GM21360 (cell line): ENCODE measurements at regions not wholly inside any gene's neighbourhood (a gene's known extent, or its start where the extent isn't known, plus 50 kb on each side); places are given as distances from the start of the nearest gene placed in this dataset.
"Not testable (repeated sequence)": the region's sequence is repeated elsewhere in the genome, so short reads cannot be mapped to it uniquely, and the experiment has no call there.

ENCODE experiments used
- ATAC-seq: cut with Tn5 transposase; IDR thresholded peaks from one replicate; pipeline ENCODE4 v1.9.1; 2021; ENCODE audit warnings: mild to moderate bottlenecking, moderate library complexity; ENCODE audit not compliant: unreplicated experiment

DNA sequence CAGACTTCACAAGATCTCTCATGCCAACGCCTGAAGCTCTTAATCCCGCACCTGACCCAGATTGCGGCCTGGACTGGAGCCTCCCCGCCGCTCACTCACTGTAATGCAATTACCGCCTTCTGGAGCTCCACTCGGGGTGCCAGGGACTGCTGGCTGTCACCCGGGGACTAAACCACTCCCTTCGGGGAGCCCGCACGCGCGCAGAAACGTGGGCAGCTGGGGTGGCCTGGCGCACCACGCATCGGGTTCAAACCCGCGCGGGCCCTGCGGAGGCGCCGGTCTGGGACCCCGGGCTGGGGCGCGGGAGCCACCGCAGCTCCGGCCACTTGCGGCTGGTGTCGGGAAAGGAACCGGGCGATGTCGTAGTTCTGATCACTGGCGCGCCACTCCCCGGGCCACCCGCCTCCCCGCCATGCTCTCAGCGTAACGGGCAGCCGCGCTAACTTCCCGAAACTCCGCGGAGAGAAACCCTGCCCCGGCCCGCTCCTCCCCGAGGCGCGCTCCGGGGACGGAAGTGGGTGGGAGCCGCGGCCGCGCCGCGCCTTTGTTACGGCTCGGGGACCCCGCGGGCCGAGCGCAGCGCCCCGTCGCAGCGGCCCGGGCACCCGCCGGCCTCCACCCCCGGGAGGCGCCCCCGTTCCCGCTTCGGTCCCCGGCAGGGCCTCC, 100.3 kb upstream of the SVIL start:
- peak; percentile 9 for ATAC-seq

DNA sequence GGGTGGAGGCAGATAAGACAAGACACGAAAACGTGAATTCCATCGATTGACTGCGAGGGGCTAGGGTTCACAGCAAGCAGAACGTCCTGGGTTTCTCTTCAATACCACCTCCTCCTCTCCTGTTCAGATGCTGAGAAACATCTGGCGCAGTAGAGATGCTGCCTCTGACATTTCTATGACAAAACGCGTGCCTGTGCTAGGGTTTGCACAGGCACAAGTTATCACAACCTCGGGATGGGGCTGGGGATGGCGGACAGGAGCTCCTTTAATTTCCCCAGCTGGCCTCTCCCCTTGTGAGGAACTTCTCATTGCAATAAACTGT, 99.8 kb upstream of the SVIL start:
- no peak for ATAC-seq

- no peak for ATAC-seq
Observed at GRCh38 chr10:29733323-29733722, 98.6 kb upstream of the SVIL start.

DNA sequence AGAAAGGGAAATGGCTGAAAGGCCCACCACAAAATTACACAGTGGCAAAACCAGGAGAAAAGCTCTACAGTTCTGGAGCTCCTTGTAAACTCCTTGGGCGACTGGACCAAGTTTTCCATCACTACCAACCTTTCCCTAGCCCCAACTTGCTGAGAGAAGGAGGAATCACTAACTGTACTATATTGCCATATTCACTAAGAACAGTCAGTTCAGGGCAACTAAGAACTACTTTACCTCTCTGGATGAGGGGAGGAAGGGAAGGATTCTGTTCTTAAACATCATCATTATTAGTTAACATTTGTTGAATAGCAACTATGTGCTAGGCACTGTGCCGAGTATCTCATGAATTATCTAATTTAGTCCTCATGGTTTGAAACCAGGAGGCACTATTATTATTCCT, 98.1 kb upstream of the SVIL start:
- no peak for ATAC-seq

GRCh38 chr10:29731760-29732159, 97.0 kb upstream of the SVIL start:
- no peak for ATAC-seq

DNA sequence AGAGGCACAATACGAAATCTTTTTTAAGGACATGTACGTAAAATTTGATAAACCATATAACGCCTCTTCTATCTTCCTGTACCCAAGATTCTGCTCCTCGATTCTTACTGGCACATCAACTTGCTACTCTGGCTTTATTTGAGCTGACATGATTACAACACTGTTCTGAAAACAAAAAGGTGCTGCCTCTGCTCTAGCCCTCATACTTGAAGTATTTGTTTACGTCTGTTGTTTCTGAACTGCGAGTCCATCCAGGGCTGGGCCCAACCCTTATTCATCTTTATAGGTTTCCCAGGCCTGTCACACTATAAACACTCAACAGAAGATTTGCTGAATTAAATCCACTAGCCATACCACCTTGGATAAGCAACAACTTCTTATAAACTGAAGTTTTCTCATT, 96.2 kb upstream of the SVIL start:
- ATAC-seq: no peak

- no peak for ATAC-seq
Observed at GRCh38 chr10:29730458-29730857, 95.7 kb upstream of the SVIL start.

GRCh38 chr10:29728541-29729049, 93.8 kb upstream of the SVIL start:
- no peak for ATAC-seq

- not testable (repeated sequence) for ATAC-seq
Observed at GRCh38 chr10:29725927-29726326, 91.2 kb upstream of the SVIL start.

DNA sequence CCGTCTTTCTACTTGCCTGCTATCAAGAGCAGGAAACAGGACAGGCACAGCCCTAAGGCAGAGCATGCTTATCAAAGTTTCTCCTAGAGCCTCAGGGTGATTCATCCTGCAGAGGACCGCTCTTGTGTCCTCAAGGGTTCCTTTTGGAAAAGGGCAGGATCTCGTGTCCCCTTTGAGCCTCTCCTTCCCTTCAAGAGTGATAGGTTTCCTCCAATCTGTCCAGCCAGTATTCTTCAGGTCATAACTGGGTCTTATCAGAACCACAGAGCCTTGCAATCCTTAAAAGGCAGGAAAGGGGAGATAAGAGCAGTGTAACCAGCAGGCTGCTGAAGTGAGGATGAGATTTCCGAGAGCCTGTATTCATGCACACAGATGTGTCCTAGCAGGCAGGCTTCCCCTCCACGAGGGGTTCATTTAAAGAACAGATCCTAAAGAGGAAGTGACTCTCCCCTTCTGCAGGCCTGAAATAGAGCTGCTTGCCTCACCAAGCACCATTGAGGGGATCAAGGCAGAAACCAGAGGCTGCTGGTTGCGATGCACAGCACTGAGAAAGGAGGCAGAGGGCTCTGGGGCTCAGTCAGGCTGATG, 90.5 kb upstream of the SVIL start:
- no peak for ATAC-seq

DNA sequence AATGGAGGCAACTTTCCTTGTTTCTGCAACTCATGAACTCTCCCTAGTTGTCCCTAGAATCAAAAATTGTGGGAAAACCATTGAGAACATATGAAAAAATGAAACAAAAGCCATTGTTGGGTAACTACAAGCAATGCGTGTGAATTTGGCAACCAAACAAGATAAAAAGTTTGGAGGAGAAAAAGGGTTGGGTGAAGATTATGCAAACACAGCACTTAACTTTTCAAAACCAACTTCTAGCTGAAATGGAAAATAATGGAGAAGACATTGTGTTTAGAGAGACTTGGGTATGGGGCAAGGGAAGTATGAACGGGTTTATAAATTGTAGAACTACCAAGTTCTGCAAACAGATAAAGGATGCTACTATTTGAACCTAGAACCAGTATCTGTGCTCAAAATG, 89.0 kb upstream of the SVIL start:
- no peak for ATAC-seq

DNA sequence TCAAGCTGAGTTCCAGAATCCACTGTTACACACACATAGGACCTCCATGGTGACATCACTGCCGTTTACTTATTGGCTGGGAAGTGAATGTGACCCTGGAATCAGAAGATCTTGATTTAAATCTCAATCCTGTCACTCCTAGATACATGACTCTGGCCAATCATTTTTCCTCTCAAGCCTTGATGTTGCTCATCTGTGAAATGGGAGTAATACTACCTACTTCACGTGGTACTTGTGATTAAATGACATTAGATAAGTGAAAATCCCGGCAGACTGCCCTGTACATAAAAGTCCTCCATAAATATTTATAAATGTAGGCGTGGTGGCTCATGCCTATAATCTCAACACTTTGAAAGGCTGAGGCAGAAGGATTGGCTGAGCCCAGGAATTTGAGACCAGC, 88.0 kb upstream of the SVIL start:
- no peak for ATAC-seq

- ATAC-seq: no peak
Observed at GRCh38 chr10:29720149-29720548, 85.4 kb upstream of the SVIL start.

DNA sequence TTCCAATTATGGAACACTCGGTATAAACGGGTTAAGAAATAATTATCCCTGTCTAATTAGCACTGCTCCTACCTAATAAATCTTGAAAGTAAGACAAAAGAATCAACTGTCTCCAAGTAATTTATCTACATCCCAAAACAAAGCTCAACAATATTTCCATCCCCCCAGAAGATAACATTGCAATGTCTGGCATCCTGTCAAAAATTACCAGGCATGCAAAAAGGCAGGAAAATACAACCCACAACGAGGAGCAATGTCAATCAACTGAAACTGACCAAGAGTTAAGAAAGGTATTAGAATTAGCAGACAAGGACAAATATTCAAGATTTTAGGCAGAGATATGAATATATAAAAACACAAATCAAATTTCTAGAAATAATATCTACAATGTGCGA, 84.5 kb upstream of the SVIL start:
- no peak for ATAC-seq

DNA sequence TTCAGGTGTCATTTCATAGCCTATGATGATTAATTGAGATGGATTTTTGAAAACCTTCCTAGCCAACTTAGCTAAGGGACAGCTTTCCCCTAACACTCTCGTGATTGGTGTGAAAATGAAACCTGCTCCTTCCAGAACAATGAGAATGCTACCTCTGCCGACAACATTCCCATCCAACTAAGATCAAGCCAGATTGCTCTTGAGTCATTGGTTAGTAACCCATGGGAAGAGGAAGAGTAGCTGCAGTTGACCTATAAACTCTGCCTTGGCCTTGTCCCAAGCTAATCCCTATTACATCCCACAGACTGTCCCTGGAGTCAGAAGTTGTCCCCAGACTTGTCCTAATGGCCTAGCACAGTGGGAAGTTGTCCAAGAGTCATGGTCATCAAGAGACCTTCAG, 80.5 kb upstream of the SVIL start:
- no peak for ATAC-seq

DNA sequence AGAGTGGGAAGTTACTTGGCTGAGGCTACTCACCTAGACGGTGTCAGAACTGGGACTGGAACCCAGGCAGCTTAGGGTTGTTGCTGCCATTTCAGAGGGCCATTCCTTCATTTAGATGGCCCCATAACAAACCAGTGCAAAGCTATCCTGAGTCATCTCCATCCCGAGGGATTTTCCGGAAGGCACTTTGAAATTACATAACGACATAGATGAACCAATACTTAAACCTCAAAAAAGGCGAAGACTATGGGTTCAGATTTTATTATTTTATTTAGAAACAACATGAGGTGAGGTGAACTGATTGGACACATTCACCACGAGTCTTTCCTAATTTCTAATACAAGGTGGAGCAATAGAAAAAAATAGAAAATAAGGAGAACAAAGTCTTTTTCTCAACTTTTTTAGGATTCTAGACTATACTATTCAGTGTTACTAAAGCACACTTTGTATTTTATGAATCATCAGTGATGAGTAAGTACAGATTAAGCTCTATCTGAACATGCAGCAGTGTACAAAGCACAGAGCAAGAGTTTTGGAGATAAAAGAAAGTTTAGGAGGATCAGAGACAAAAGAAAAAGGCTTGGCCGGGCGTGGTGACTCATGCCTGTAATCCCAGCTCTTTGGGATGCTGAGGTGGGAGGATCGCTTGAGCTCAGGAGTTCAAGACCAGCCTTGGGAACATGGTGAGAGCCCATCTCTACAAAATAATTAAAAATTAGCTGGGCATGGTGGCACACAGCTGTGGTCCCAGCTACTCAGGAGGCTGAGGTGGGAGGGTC, 79.5 kb upstream of the SVIL start:
- ATAC-seq: no peak

GRCh38 chr10:29713450-29713849, 78.7 kb upstream of the SVIL start:
- no peak for ATAC-seq

- no peak for ATAC-seq
Observed at GRCh38 chr10:29712108-29712507, 77.3 kb upstream of the SVIL start.

DNA sequence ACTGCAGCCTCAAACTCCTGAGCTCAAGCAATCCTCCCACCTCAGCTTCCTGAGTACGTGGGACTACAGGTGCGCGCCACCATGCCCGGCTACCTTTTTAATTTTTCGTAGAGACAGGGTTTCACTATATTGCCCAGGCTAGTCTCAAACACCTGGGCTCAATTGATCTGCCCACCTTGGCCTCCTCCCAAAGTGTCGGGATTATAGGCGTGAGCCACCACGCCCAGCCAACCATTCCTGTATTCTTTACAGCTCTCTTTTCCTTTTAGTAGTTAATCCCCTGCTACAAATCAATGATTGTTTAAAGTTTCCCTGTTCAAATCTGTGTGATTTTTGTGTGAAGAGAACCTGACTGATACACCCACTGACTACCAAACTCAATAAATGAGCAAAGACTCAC, 75.4 kb upstream of the SVIL start:
- no peak for ATAC-seq

DNA sequence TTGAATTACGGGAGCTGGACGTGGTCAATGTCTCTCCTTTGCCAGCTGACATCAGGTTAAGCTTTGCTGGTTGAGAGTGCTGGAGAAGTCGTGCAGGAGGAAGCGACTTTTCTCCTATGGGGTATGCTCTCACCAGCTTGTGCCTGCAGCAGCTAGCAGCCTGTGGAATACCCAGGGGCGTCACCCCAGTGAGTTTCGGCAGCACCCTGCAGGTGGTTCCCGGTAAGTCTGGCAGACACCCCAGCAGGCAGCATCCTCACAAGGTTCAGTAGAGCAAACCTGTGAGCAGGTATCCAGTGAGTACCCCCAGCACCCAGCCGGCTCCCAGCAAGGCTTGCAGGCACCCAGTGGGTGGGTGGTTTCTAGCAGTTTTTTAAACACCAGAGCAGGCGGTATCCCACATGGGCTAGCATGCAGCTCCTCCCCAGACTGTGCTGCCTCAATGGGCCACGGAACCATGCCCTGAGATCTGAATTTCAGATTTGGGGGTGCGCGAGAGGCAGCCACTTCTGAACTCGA, 74.8 kb upstream of the SVIL start:
- ATAC-seq: no peak

- ATAC-seq: no peak
Observed at GRCh38 chr10:29703271-29703670, 68.5 kb upstream of the SVIL start.
